Embryonic facial prominence (tissue), 1 donor: ENCODE measurements at regions not wholly inside any gene's neighbourhood (a gene's known extent, or its start where the extent isn't known, plus 50 kb on each side); places are given as distances from the start of the nearest gene placed in this dataset.
"Not testable (repeated sequence)": the region's sequence is repeated elsewhere in the genome, so short reads cannot be mapped to it uniquely, and the experiment has no call there.

Experiments used
- DNase-seq: peaks from one replicate; pipeline ENCODE4 v3.0.0-alpha.2; 2016; ENCODE audit errors: extremely low spot score

- not testable (repeated sequence) for DNase-seq
These were observed 86.8 kb upstream of the BTG1 start for GRCh38 chr12:92232371-92232932.

DNA sequence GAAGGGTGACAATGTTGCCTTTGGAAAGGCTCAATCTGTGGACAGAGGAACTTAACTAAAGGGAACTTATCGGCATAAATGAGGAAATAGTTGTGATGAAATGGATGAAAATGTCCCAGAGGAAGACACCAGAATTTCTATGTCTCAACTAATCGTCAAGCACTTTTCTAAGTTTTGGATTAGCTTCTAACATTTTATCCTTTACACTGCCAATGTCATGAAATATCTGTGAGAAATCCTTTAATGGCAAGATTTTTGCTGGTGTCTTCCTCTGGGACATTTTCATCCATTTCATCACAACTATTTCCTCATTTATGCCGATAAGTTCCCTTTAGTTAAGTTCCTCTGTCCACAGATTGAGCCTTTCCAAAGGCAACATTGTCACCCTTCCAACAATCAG, 86.3 kb upstream of the BTG1 start:
- DNase-seq = not testable (repeated sequence)

GRCh38 chr12:92231532-92231931, 85.9 kb upstream of the BTG1 start:
- not testable (repeated sequence) for DNase-seq

GRCh38 chr12:92229381-92229780, 83.7 kb upstream of the BTG1 start:
- DNase-seq = no peak

DNA sequence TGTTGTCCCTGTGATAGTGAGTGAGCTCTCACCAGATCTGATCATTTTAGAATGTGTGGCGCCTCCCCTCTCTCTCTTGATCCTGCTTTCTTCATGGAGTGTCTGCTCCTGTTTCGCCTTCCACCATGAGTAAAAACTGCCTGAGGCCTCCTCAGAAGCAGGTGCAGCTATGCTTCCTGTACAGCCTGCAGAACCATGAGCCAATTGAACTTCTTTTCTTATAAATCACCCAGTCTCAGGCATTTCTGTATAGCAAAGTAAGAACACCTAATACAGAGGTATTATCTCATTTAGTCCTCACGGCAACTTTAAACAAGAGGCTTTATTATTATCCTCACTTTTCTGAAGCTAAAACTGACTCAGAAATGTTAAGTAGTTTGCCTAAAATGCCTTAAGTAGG, 81.3 kb upstream of the BTG1 start:
- no peak for DNase-seq

DNA sequence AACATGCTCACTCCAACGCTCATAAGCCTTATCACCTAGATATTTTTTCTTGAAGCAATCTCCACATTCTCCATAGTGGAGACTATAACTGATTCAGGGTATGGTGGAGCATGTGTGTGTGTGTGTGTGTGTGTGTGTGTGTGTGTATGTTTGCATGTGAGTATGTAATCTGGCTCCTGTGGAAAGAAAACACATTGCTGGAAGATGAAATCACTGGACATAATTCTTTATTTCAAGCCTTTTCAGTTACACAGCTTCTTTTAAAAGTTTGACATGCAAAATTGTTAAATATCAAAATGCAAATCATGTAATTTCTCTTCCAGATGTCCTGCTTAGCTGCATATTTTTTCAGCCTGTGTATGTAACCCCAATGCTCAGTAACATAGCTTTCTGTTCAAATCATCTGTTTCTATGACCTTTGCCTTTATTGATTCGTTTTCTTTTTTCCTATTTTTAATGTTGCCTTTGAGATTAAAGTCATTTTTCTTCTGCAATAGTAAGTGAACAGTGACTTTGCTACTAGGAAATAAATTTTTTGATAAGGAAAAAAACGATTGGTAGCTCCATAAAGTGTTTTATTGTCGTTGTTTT, 80.5 kb upstream of the BTG1 start:
- DNase-seq = no peak

GRCh38 chr12:92224685-92225331, 79.2 kb upstream of the BTG1 start:
- DNase-seq = no peak

DNA sequence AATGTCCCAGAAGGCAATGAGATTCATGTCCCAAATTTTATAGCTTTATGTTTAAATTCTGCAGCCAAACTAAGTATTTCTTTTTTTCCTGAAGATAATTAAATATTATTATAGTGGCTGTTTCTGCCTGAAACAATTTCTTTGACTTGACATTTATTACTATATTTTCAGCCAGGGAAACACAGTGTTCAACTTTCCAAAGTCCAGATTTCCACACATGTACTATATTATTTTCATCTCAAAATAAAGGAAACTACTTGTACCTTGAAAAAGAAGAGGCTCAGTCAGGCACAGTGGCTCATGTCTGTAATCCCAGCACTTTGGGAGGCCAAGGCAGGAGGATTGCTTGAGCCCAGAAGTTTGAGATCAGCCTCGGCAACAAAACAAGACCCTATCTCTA, 77.8 kb upstream of the BTG1 start:
- no peak for DNase-seq

DNA sequence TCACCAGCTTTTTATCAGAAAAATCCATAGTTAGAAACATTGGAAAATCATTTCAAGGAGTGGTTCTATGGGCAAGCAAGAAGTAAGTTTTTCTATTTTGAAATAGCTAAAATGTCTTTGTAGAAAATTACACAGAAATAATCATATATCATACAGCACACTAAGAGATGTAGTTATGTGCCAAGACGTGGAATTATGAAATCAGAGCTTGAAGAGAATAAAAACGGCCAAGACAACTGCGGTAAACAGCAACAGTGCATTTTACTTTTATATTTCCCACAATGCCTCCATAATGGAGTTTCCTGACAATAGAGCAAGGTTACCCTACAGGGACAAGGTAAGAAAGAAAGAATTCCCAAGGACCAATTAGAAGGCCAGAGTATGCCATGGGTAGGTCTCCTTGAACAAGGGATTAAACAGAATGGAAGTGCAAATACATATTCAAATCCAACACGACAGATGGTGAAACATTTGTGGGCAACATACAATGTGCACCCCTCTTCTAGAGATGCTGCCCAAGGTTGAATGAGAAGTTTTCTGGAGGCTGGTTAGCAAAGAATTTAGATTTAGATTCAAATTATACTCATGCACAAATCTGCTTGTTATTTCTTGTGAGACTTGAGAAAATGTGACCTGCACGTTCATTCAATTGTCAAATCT, 76.1 kb upstream of the BTG1 start:
- no peak for DNase-seq

DNA sequence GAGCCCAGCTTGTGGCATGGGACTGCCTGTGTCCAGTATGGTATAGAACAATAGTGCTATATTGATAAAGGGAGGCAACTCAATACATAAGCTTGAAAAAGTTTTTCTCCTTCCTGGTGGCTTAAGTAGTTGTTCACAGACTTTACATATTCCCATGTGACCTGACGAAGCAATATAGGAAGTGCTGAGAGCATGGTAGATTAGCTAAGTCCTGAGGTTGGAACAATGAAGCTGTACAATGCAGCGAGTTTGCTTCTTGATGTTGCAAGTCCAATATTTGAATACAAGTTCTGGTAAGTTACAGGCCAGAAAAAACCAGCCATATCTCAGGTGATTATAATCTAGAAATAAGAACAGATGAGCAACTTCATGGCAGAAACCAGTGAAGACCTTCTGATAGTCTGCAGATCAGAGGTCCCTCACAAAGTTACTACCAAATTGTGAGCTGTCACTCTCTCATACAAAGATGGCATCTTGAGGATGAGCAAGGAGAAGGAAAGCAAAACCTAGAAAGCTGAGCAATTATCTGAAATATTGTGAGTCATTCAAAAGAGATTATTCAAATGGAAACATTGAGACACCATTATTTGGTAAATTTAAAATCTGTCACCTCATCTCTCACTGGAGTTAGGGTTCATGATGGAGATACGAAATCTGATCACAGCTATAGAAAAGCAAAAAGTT, 72.9 kb upstream of the BTG1 start:
- no peak for DNase-seq

- no peak for DNase-seq
These were observed 70.4 kb upstream of the BTG1 start for GRCh38 chr12:92216092-92216491.

DNA sequence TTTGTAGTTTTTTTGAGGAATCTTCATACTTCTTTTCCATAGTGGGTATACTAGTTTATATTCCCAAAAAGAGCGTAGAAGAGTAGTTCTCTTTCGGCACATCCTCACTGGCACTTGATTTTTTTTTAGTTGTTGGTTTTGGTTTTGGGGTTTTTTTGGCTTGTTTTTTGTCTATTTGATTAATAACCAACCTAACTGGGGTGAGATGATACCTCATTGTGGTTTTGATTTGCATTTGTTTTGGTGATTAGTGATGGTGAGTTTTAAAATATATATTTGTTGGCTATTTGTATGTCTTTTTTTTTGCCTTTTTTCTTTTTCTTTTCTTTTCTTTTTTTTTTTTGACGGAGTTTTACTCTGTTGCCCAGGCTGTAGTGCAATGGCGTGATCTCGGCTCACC, 69.7 kb upstream of the BTG1 start:
- DNase-seq = no peak

- DNase-seq = no peak
These were observed 67.5 kb upstream of the BTG1 start for GRCh38 chr12:92213166-92213565.

GRCh38 chr12:92210071-92210470, 64.4 kb upstream of the BTG1 start:
- DNase-seq = no peak

- DNase-seq = no peak
These were observed 63.0 kb upstream of the BTG1 start for GRCh38 chr12:92208613-92209121.

DNA sequence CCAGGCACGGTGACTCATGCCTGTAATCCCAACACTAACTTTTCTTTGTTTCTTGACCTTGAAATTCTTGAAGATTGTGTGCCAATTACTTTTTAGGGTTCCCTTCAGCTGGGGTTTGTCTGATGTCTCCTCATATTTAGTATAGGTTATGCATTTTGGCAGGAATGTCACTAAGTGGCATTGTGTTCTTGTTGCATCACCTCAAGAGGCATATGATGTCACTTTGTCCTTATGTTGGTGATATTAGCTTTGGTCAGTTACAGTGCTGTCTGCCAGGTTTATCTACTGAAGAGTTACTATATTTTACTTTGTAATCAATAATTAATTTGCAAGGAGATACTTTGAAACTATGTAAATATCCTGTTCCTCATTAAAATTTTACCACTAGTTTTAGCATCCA, 61.0 kb upstream of the BTG1 start:
- no peak for DNase-seq

- no peak for DNase-seq
These were observed 60.4 kb upstream of the BTG1 start for GRCh38 chr12:92206011-92206410.

DNA sequence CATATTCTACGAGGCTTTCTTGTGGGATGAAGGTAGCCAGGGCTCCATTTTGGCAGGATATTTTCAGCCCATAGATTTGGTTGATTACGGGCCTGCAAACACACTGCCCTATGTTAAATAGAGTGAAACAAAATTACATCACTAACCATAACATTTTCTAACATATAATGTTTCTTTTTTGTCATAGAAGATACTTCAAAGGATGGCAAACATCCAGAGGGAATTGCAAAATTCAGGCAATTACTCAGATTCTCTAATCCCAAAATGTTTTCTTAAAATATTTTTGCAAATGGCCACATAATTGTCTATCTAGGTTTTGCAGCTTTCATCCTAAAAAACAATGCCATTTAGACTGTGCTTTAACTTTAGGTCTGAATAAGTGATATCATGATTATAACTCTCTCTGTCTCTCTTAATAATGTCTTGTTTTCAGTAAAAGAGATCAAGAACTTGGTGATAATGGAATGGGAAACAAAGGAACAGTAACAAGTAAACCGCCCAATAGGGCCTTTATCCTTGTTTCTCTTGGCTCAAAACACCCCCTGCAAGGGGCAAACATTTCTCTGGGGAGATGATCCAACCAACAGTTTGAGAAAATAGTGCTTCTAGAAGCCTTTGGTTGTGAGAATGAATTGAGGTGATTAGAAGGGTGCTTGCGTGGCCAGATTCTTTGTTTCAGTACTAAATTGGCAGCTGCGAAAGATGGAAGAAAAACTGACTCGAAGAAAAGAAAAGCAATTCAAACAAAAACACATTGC, 54.4 kb upstream of the BTG1 start:
- DNase-seq = no peak

DNA sequence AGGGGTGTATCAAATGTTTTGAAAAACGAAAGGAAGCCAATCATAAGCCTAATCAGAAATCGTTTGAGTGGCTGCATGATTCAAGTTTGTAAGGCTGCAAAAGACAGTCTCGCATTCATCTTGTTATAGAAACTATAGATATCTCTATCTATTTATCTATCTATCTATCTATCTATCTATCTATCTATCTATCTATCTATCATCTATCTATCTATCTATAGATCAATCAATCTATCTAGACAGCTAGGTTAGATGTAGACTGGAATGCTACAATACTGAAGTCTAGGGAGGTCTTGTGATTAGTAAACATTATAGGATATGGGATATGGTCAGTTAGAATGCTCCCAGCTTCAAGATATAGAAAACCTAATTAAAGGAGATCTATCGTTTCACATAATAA, 52.2 kb upstream of the BTG1 start:
- no peak for DNase-seq

GRCh38 chr12:92196368-92196767, 50.7 kb upstream of the BTG1 start:
- no peak for DNase-seq
